Activated CD4-positive, CD25-positive, alpha-beta regulatory T cell treated with anti-CD3 and anti-CD28 coated beads, Interleukin-2, amount 50 U/mL, for 16 hours (primary cell): ENCODE measurements at regions not wholly inside any gene's neighbourhood (a gene's known extent, or its start where the extent isn't known, plus 50 kb on each side); places are given as distances from the start of the nearest gene placed in this dataset.

Experiments
- DNase-seq: peaks from one replicate; pipeline ENCODE4 v3.0.0-alpha.2; 2020; ENCODE audit warnings: low read depth, low spot score

- no peak for DNase-seq
Observed at GRCh38 chr5:166050531-166050930, 2240.9 kb upstream of the WWC1 start.

- no peak for DNase-seq
Observed at GRCh38 chr5:166058660-166059059, 2232.8 kb upstream of the WWC1 start.

DNA sequence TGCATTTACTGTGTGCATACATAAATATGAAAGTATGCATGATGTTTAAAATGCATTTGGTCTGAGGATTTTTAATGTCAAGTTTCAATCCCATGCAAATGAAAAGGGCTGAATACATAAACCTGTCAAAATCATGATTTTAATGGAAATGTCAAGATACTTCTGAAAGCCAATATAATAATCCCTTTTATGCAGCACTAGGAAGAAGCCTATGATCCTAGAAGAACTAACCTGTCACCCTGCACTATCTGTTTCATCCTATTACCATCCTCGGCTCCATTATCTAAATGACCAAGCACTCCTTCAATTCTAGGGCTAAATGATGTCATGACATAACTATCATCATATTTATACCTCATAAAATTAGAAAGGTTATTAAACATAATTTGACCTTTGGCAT is 2229.4 kb upstream of the WWC1 start:
- DNase-seq: no peak

DNA sequence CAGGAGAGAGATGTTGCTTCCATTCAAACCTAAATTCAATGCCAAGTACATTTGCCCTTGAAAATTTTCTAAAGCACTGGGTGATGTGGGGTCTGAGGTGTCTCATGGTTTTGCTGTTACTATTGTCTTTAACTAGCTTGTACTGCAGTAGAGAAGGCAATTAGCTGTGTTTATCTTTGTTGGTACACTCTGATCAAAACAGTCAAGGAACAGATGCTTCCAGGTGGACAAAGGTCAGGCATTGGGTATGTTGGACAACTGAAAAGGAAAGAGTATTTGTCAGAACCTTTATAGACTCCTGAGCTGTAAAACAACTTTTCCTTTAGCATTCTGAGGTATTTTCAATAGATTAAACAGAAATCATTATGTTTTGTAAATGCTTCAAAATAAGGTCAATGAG is 2228.7 kb upstream of the WWC1 start:
- DNase-seq: no peak

- DNase-seq: no peak
Observed at GRCh38 chr5:166063261-166063660, 2228.2 kb upstream of the WWC1 start.

DNA sequence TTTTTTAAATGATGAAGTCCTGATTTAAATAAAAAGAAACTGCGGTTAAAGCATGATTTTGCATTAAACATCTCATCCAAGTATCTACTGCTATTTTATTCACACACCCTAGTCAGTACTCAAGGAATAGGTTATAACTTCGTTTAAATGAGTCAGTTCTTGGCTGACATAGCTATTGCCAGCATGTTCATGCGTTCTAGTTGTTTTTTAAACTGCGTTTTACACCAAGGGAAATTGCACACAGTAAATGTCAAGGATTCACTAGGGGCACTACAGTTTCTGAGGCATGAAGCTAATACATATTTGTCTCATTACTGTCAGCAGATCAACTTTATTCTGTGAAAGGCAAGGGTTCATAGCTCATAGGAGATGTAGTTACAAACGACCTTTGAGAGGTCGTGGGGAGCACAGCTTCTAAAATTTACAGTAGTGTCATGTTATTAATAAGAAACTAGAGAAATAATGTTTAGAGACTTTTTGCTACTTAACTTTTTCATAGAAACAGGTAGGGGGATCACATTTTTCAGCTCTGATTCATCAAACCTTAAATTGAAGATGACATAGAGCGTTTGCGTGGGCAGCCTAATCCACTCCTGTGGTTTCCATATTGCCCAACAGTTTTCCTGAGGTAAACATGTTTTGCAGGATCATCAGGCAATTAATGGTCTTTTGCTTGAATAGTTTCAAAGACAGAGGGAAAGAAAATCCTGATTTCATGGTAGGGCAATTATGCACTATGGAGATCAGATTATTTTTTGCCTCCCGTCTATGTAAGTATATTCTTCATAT is 2222.7 kb upstream of the WWC1 start:
- no peak for DNase-seq

DNA sequence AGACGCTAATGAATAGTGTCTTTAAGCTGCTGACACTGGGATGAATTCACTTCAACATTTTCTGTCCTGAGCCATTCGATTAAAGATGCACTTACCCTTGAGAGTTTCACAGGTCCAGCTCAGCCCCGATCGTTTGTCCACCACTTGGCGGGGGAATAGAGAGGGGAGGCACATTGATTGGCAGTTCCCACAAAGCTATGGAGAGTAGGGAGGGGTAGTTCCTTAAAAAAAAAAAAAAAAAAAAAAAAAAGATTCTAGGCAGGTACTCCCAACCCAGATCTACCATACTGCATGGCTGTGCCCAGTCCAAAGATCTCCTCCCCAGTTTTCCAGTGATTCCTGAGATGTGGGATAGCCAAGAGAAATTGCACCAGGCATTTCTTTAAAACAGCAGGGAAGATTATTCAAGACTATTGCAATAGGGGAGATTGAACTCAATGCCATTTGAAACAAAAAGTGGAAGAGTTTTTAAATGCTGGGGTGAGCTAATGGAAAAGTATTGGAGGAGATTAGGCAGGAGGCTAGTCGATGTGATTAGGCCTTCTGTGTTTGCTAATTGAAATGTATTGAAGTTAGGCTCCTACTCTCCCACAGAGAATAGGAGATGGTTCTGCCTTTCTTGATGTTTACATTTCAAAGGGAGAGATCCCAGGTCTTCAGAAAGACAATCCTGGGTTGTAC is 2217.4 kb upstream of the WWC1 start:
- no peak for DNase-seq

DNA sequence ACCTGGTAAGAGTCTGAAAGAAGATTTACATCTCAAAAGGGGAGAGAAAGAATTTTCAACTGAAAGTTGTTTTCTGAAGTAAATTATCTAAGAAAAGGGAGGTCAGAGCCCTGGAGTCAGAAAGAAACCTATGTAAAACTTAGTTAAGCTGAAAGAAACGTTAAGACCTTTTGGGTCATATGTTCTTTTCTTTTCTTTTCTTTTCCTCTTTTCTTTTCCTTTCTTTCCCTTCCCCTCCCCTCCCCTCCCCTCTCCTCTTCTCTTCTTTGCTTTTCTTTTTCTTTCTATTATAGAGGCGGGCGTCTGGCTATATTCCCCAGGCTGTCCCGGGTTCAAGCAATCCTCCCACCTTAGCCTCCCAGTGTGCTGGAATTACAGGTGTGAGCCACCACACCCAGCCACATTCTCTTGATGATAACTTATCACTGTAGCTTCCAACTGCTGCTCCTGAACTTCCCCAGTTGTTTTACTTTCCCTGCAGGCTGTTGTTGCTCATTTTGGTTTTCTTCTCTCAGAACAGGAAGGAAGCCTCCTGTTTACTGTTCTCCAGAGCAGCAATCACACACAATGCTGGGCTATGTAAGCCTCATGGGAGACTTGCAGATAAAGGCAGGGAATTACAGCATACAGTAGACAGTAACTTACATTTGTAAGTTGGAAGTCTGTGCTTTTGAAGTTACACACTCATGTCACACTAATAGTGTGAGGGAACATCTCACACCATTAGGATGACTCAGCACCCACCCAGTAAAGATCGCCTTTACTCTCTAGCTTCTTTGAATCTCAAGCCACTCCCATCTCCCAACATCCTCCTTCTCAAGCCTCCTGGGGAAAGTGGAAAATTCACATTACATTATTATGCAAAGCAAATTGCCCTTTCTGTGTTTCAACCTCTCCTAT is 2216.6 kb upstream of the WWC1 start:
- no peak for DNase-seq

- no peak for DNase-seq
Observed at GRCh38 chr5:166083183-166083959, 2208.1 kb upstream of the WWC1 start.

- DNase-seq: no peak
Observed at GRCh38 chr5:166086568-166086967, 2204.9 kb upstream of the WWC1 start.

DNA sequence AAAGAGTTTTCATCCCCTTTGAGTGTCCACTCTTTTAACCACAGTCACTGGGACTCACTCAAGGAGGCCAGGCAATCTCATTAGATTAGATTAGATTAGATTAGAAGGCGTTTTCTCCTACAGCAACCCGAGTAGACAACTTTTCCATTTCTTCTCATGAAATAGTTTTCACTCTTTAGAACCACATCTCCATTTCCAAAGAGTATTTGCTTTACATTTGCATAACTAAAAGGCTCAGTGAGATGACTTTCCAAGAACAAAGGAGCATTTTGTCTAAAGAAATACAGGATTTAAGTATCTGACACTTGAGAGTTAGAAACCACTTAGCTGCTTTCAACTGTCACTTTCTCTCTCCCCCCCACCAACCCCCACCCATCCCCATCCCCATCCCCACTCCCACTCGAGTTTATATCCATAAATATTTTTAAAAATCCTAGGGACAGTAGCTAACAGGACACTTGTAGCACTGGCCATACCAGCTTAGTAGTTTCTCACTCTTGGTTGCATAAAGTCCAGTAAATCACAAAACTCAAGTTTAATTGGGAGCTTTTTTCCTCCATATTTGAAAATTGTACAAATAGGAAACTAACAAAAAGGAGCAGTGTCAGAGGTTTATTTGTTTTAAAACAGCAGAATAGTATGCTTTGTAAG is 2202.9 kb upstream of the WWC1 start:
- DNase-seq: no peak

DNA sequence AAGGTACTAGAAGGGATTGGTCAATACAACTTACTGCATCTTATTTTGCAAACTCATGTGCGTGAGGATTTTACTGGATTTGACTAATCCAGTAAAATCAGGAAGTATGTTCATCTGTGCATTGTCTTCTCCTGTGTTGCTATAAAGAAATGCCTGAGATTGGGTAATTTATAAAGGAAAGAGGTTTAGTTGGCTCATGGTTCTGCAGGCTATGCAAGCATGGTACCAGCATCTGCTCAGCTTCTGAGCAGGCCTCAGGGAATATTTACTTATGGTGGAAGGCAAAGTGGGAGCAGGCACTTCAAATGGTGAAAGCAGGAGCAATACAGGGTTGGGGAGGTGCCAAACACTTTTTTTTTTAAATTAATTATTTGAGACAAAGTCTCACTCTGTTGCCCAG is 2199.5 kb upstream of the WWC1 start:
- DNase-seq: no peak

- no peak for DNase-seq
Observed at GRCh38 chr5:166093312-166093711, 2198.1 kb upstream of the WWC1 start.

DNA sequence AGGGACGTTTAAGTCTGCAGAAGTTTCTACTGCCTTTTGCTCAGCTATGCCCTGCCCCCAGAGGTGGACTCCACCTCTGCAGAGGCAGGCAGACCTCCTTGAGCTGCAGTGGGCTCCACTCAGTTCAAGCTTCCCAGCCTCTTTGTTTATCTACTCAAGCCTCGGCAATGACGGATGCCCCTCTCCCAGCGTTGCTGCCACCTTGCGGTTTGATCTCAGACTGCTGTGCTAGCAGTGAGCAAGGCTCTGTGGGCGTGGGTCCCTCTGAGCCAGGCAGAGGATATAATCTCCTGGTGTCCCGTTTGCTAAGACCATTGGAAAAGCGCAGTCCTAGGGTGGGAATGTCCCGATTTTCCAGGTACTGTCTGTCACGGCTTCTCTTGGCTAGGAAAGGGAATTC is 2188.5 kb upstream of the WWC1 start:
- DNase-seq: no peak

DNA sequence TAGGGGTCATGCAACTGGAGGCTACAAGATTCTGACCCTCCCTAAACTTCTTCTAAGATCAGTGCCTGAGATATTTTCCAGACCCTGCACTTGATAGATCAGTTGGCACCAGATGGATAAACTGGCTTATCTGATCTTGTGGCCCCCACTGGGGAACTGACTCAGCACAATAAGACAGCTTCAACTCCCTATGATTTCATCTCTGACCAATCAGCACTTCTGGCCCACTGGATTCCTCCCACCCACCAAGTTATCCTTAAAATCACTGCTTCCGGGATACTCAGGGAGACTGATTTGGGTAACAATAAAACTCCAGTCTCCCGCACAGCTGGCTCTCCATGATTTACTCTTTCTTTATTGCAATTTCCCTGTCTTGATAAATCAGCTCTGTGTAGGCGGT is 2180.4 kb upstream of the WWC1 start:
- DNase-seq: no peak

DNA sequence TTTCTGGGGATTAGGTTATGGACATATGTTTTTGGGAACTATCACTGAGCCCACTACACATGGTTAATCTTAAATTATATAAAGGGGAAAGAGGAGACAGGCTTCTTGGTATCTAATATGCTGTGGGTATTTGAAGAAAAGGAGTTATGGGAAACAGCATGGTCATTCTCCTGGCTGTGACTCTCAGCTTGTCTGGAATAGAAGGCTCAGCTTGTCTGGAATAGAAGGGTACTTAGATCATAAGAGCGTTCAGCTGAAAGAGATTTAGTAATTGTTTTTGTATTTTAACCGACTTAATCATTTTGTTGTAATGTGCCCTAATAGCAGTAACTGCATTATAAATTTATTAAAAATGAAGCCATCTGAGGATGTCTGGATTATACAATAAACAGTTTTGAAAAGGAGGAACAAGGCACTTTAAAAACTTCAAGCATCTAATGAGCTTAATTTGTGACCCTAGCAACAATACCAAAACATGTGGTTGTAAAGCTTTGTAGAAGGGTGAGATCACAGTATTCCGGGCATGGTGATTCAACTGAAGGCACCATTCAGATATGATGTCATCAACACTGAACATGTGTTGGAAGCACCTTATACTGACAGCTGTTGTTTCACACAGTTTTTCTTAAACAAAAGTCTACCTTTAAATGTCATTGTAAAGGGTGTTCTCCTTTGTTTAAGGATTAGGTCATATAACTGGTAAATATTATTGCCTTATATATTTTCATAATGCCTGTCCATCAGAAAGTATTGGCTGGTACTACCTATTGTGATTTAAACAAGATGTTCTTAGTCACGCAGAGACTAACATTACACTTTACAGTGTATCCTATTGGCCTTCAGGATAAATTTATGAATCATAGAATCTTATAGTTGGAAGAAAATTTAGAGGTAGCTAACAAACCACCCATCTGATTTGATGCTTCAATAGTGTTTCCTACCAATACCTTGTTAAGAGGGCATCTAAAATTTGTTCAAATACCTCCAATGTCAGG is 2174.1 kb upstream of the WWC1 start:
- DNase-seq: no peak

DNA sequence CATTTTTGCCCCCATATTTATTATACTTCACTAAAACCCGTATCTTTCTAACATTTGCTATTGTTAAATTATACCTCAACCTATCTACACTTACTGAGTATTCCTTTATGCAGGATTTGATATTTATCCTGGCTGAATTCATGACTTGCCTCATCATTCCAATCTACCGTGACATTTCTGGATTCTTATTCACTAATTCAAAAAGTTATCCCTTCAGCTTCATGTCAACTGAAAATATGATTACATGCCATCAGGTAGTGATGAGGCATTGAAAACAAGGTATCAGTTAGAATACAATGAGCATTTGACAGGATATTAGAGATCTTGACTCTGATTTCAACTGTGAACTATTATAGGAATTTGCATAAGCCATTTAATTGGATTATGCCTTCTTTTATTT is 2171.9 kb upstream of the WWC1 start:
- no peak for DNase-seq

- no peak for DNase-seq
Observed at GRCh38 chr5:166123717-166124116, 2167.7 kb upstream of the WWC1 start.

GRCh38 chr5:166127766-166128570 is 2163.5 kb upstream of the WWC1 start:
- DNase-seq: no peak
